Mesenchymal stem cell (in vitro differentiated cells and primary cell): ENCODE measurements at regions not wholly inside any gene's neighbourhood (a gene's known extent, or its start where the extent isn't known, plus 50 kb on each side); places are given as distances from the start of the nearest gene placed in this dataset.
A peak's percentile ranks its signal among the peaks of the same experiment; 100 is the strongest.
"Not testable (repeated sequence)": the region's sequence is repeated elsewhere in the genome, so short reads cannot be mapped to it uniquely, and the experiment has no call there.

Experiments
- DNase-seq: peaks from one replicate; pipeline ENCODE4 v3.0.0-alpha.2; 2013
- H2AFZ ChIP-seq: one replicate; pipeline ENCODE4 v1.6.1; 2013; ENCODE audit warnings: low read depth, mild to moderate bottlenecking, control low read depth, inconsistent platforms, low read length, moderate library complexity
- H2AK5ac ChIP-seq: 2 replicates; pipeline ENCODE4 v1.6.1; 2013; ENCODE audit warnings: low read length, moderate library complexity, mild to moderate bottlenecking, inconsistent platforms; ENCODE audit not compliant: severe bottlenecking
- H2BK120ac ChIP-seq: one replicate; pipeline ENCODE4 v1.6.1; 2013; ENCODE audit warnings: low read depth, mild to moderate bottlenecking, inconsistent platforms, low read length, moderate library complexity
- H2BK12ac ChIP-seq, 2 experiments: one replicate each; pipeline ENCODE4 v1.6.1; 2013; ENCODE audit warnings: inconsistent platforms in 2 of 2, low read length in 2 of 2, mild to moderate bottlenecking in 2 of 2, moderate library complexity in 2 of 2, control low read depth in 1 of 2
- H2BK15ac ChIP-seq: one replicate; pipeline ENCODE4 v1.6.1; 2013; ENCODE audit warnings: mild to moderate bottlenecking, low read depth, inconsistent platforms; ENCODE audit not compliant: poor library complexity, severe bottlenecking
- H2BK5ac ChIP-seq: 2 replicates; pipeline ENCODE4 v1.6.1; 2013; ENCODE audit warnings: low read depth, mild to moderate bottlenecking, low read length, control low read depth, inconsistent platforms; ENCODE audit not compliant: poor library complexity, severe bottlenecking
- H3K14ac ChIP-seq, 2 experiments: one replicate each; pipeline ENCODE4 v1.6.1; 2013; ENCODE audit warnings: inconsistent platforms in 2 of 2, low read length in 2 of 2, control low read depth in 1 of 2, mild to moderate bottlenecking in 1 of 2, moderate library complexity in 1 of 2
- H3K18ac ChIP-seq, 2 experiments: one replicate each; pipeline ENCODE4 v1.6.1; 2013; ENCODE audit warnings: inconsistent platforms in 2 of 2, low read length in 2 of 2, control low read depth in 1 of 2, low read depth in 1 of 2, mild to moderate bottlenecking in 1 of 2
- H3K23ac ChIP-seq, 2 experiments: one replicate each; pipeline ENCODE4 v1.6.1; 2013; ENCODE audit warnings: inconsistent platforms in 2 of 2, low read length in 2 of 2, mild to moderate bottlenecking in 2 of 2, moderate library complexity in 2 of 2, control low read depth in 1 of 2
- H3K27ac ChIP-seq: 2 replicates; pipeline ENCODE4 v1.5.1; 2013; ENCODE audit warnings: mild to moderate bottlenecking, moderate library complexity, low read length, control low read depth, inconsistent platforms; ENCODE audit not compliant: poor library complexity, severe bottlenecking
- H3K27me3 ChIP-seq, 2 experiments: 2 replicates each; pipeline versions ENCODE4 v1.6.1 to v1.7.0; 2013; ENCODE audit warnings: low read length in 2 of 2, mild to moderate bottlenecking in 2 of 2, moderate library complexity in 2 of 2, control low read depth in 1 of 2, inconsistent platforms in 1 of 2; ENCODE audit not compliant: control insufficient read depth in 1 of 2, insufficient read depth in 1 of 2
- H3K36me3 ChIP-seq, 2 experiments: 2 replicates each; pipeline versions ENCODE4 v1.6.1 to v1.7.0; 2013; ENCODE audit warnings: low read length in 2 of 2, control low read depth in 1 of 2, inconsistent platforms in 1 of 2, low read depth in 1 of 2, mild to moderate bottlenecking in 1 of 2; ENCODE audit not compliant: insufficient read depth in 2 of 2, control insufficient read depth in 1 of 2
- H3K4ac ChIP-seq, 2 experiments: one replicate each; pipeline ENCODE4 v1.6.1; 2013; ENCODE audit warnings: inconsistent platforms in 2 of 2, low read length in 2 of 2, mild to moderate bottlenecking in 2 of 2, moderate library complexity in 2 of 2, control low read depth in 1 of 2, low read depth in 1 of 2
- H3K4me1 ChIP-seq: 2 replicates; pipeline ENCODE4 v1.6.1; 2013; ENCODE audit warnings: low read depth, low read length, control low read depth; ENCODE audit not compliant: control insufficient read depth, insufficient read depth
- H3K4me2 ChIP-seq: 2 replicates; pipeline ENCODE4 v1.6.1; 2013; ENCODE audit warnings: low read length, mild to moderate bottlenecking, inconsistent platforms; ENCODE audit not compliant: poor library complexity, severe bottlenecking
- H3K4me3 ChIP-seq, 2 experiments: 2 replicates each; pipeline versions ENCODE4 v1.5.1 to v1.7.0; 2013; ENCODE audit warnings: low read length in 2 of 2, mild to moderate bottlenecking in 2 of 2, control low read depth in 1 of 2, low read depth in 1 of 2; ENCODE audit not compliant: insufficient read depth in 1 of 2
- H3K79me1 ChIP-seq: replicated peaks from 2 replicates; pipeline ENCODE4 v1.6.1; 2013; ENCODE audit warnings: mild to moderate bottlenecking, control low read depth, low read length, inconsistent platforms; ENCODE audit not compliant: poor library complexity, severe bottlenecking
- H3K9ac ChIP-seq: 2 replicates; pipeline ENCODE4 v1.7.0; 2013; ENCODE audit warnings: mild to moderate bottlenecking, low read length, moderate library complexity
- H3K9me3 ChIP-seq: 2 replicates; pipeline ENCODE4 v1.7.0; 2013; ENCODE audit warnings: mild to moderate bottlenecking, low read length; ENCODE audit not compliant: control insufficient read depth
- H4K8ac ChIP-seq: one replicate; pipeline ENCODE4 v1.6.1; 2013; ENCODE audit warnings: inconsistent platforms, mild to moderate bottlenecking, low read length, moderate library complexity
- H4K91ac ChIP-seq: one replicate; pipeline ENCODE4 v1.6.1; 2013; ENCODE audit warnings: mild to moderate bottlenecking, low read length, inconsistent platforms
- WGBS: methylation state at CpG from one replicate; pipeline ENCODE4 v1.1.7; 2013; ENCODE audit warnings: mixed read lengths; 5-methylcytosine and 5-hydroxymethylcytosine counted together

DNA sequence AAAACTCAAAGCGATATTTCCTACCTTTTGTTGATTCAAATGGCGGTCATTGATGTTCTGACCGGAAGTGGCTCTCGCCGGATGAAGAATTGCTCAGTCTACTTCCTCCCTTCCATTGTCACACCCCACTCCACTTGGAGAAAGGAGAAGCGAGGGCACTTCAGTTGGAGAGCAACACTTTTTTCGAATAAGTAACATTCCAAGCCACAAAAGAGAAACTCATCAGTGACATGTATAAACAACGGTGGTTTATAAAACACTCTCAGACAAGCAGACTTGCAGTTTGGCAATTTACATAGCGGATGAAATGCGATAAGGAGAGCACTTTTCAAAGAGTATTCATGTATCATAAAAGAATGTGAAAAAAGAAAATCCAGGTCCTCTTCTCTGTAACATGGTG, 919.1 kb downstream of the MCTP2 start:
- no peak overlapping the region for H3K4me2 ChIP-seq
- H2BK120ac ChIP-seq, result peak overlapping the region; percentile 81
- H2BK5ac ChIP-seq, result no peak overlapping the region
- H2BK12ac ChIP-seq, result no peak overlapping the region
- H3K4ac ChIP-seq, result no peak overlapping the region
- H3K27ac ChIP-seq, result no peak overlapping the region
- peaks cover 2% of the 10 kb centered on the region for H3K4me1 ChIP-seq
- H3K79me1 ChIP-seq, result no peaks in the 10 kb centered on the region
- 69% methylated on average over 7 of the region's 10 CpGs for WGBS
- H4K8ac ChIP-seq, result peak overlapping the region; percentile 84
- peak overlapping the region in 1 of 2 experiments; percentile 68 for H3K18ac ChIP-seq
- no peak overlapping the region for H4K91ac ChIP-seq
- no peak overlapping the region for H2AK5ac ChIP-seq
- no peak overlapping the region for H2AFZ ChIP-seq
- no peak overlapping the region for H3K14ac ChIP-seq
- H3K27me3 ChIP-seq, result no peaks in the 10 kb centered on the region
- H3K36me3 ChIP-seq, result no peaks in the 10 kb centered on the region
- no peak overlapping the region for H3K4me3 ChIP-seq
- H3K23ac ChIP-seq, result no peak overlapping the region
- no peaks in the 10 kb centered on the region for H3K9me3 ChIP-seq
- no peak overlapping the region for H2BK15ac ChIP-seq
- peak; percentile 70 for DNase-seq
- H3K9ac ChIP-seq, result no peak overlapping the region

- Histone ChIP-seq H3K18ac (no peak overlapping the region), H4K8ac (no peak overlapping the region), H3K4ac (no peak overlapping the region), H2AK5ac (no peak overlapping the region), H2BK15ac (no peak overlapping the region), H2BK5ac (no peak overlapping the region), H3K36me3 (no peaks in the 10 kb centered on the region), H3K9me3 (peaks cover 8% of the 10 kb centered on the region), H2BK120ac (no peak overlapping the region), H3K4me2 (no peak overlapping the region), H4K91ac (no peak overlapping the region), H3K27me3 (no peaks in the 10 kb centered on the region), H3K23ac (no peak overlapping the region), H3K4me1 (peaks cover 2% of the 10 kb centered on the region), H2AFZ (no peak overlapping the region), H3K9ac (no peak overlapping the region), H3K27ac (no peak overlapping the region), H3K14ac (no peak overlapping the region), H3K4me3 (no peak overlapping the region), H3K79me1 (no peaks in the 10 kb centered on the region), H2BK12ac (peak overlapping the region in 1 of 2 experiments; percentile 54)
- DNase-seq, result no peak
- 86% methylated on average over 1 of the region's 1 CpG for WGBS
These were observed 921.4 kb downstream of the MCTP2 start for GRCh38 chr15:95152741-95153140.

GRCh38 chr15:95153201-95153600, 921.8 kb downstream of the MCTP2 start:
- not testable (repeated sequence) for H2BK120ac ChIP-seq, H3K4me2 ChIP-seq, H2BK12ac ChIP-seq, DNase-seq, H2AK5ac ChIP-seq, H3K4me1 ChIP-seq, H2BK15ac ChIP-seq, H3K9ac ChIP-seq, H4K91ac ChIP-seq, H3K27me3 ChIP-seq, H3K18ac ChIP-seq, H3K9me3 ChIP-seq, H3K36me3 ChIP-seq, H3K14ac ChIP-seq, H3K23ac ChIP-seq, H3K4me3 ChIP-seq, H4K8ac ChIP-seq, H3K27ac ChIP-seq, H3K4ac ChIP-seq, H3K79me1 ChIP-seq, H2AFZ ChIP-seq, H2BK5ac ChIP-seq
- 97% methylated on average over 2 of the region's 2 CpGs for WGBS

- WGBS, result 84% methylated on average over 4 of the region's 4 CpGs
- H3K9me3 ChIP-seq, result peaks cover 8% of the 10 kb centered on the region
- no peak for DNase-seq
- H3K14ac ChIP-seq, result no peak overlapping the region
- peak overlapping the region in 1 of 2 experiments; percentile 13 for H3K4ac ChIP-seq
- H3K79me1 ChIP-seq, result no peaks in the 10 kb centered on the region
- H4K91ac ChIP-seq, result no peak overlapping the region
- no peak overlapping the region for H3K23ac ChIP-seq
- no peak overlapping the region for H3K4me3 ChIP-seq
- H3K4me1 ChIP-seq, result peaks cover 2% of the 10 kb centered on the region
- H2BK15ac ChIP-seq, result no peak overlapping the region
- no peak overlapping the region for H3K18ac ChIP-seq
- H4K8ac ChIP-seq, result peak overlapping the region; percentile 42
- H2BK12ac ChIP-seq, result no peak overlapping the region
- peak overlapping the region; percentile 47 for H2AK5ac ChIP-seq
- no peak overlapping the region for H2AFZ ChIP-seq
- H3K4me2 ChIP-seq, result no peak overlapping the region
- no peak overlapping the region for H2BK120ac ChIP-seq
- no peak overlapping the region for H3K27ac ChIP-seq
- no peaks in the 10 kb centered on the region for H3K27me3 ChIP-seq
- H3K36me3 ChIP-seq, result no peaks in the 10 kb centered on the region
- H2BK5ac ChIP-seq, result no peak overlapping the region
- no peak overlapping the region for H3K9ac ChIP-seq
These were observed 929.0 kb downstream of the MCTP2 start for GRCh38 chr15:95160316-95160715.
